K562 (cell line): ENCODE measurements at regions not wholly inside any gene's neighbourhood (a gene's known extent, or its start where the extent isn't known, plus 50 kb on each side); places are given as distances from the start of the nearest gene placed in this dataset.

Experiments used
- ATAC-seq: fragments of 200-7000 bp; cut with Tn5 transposase; 3 replicates; pipeline ENCODE4 v1.9.1; 2020; ENCODE audit warnings: moderate library complexity
- BruUV-seq: library from RNA; stranded (reverse); fragments of 400-500 nt; replicated peaks from 2 replicates; lab custom pipeline; 2021; lab: Mats Ljungman, UMichigan
- CTCF ChIA-PET: fragments of 300-600 bp; formaldehyde crosslinking; extraction: SDS; loops from one replicate; lab custom pipeline; 2021; ENCODE audit warnings: low intra/inter-chr PET ratio; lab: Yijun Ruan, JAX
- POLR2A ChIA-PET: fragments of 300-600, 350-650 bp; sonication (Branson Sonifier 250); formaldehyde crosslinking; extraction: SDS; loops from one replicate; lab custom pipeline; 2021; ENCODE audit warnings: antibody characterized with exemption, inconsistent platforms; lab: Yijun Ruan, JAX
- DNase-seq, 4 experiments: peaks; one replicate each; pipeline versions ENCODE4 v3.0.0 to v3.0.0-alpha.2; 2011 to 2018; ENCODE audit warnings: low spot score in 3 of 4, mixed read lengths in 3 of 4; ENCODE audit errors: extremely low read depth in 1 of 4
- FAIRE-seq: peaks from 2 replicates; lab custom pipeline; 2011; peaks lifted over from hg19 to GRCh38; lab: Jason Lieb, UNC
- H2AFZ ChIP-seq: 2 replicates; pipeline ENCODE4 v1.6.0; 2011; ENCODE audit warnings: low read depth, low read length, control low read depth, inconsistent platforms
- H3K27ac ChIP-seq: fragments of 200-600 bp; 3 replicates; pipeline ENCODE4 v1.8.0; 2011; ENCODE audit warnings: low read depth, mild to moderate bottlenecking, control low read depth, inconsistent platforms, low read length, moderate library complexity, mixed read lengths; ENCODE audit errors: extremely low read depth
- H3K27me3 ChIP-seq, 2 experiments: fragments of 300-600 bp in 1 of 2; 2 replicates in 1 of 2; 3 replicates in 1 of 2; pipeline versions ENCODE4 v1.6.0 to v1.8.0; 2011; ENCODE audit warnings: inconsistent platforms in 2 of 2, low read length in 2 of 2, mild to moderate bottlenecking in 1 of 2, mixed read lengths in 1 of 2, moderate library complexity in 1 of 2; ENCODE audit not compliant: control insufficient read depth in 2 of 2, insufficient read depth in 2 of 2
- H3K36me3 ChIP-seq: fragments of 300-600 bp; 3 replicates; pipeline ENCODE4 v1.8.0; 2011; ENCODE audit warnings: mild to moderate bottlenecking, low read length, inconsistent platforms; ENCODE audit not compliant: control insufficient read depth, insufficient read depth
- H3K4me1 ChIP-seq, 2 experiments: fragments of 200-600 bp in 1 of 2; replicated peaks in 1 of 2; 2 replicates in 1 of 2; 3 replicates in 1 of 2; pipeline versions ENCODE4 v1.5.1 to v1.8.0; 2011; ENCODE audit warnings: inconsistent platforms in 2 of 2, low read length in 2 of 2, mild to moderate bottlenecking in 1 of 2, mixed read lengths in 1 of 2, moderate library complexity in 1 of 2; ENCODE audit not compliant: control insufficient read depth in 2 of 2, insufficient read depth in 2 of 2
- H3K4me2 ChIP-seq: 2 replicates; pipeline ENCODE4 v1.6.1; 2011; ENCODE audit warnings: low read length, control low read depth, inconsistent platforms, mixed read lengths; ENCODE audit not compliant: insufficient read depth
- H3K4me3 ChIP-seq: fragments of 200-600 bp; sonication (generic), shearing (Covaris generic); 2 replicates; pipeline ENCODE4 v1.5.1; 2016; ENCODE audit warnings: control low read depth, inconsistent platforms
- H3K79me2 ChIP-seq: fragments of 200-600 bp; 3 replicates; pipeline ENCODE4 v1.8.0; 2011; ENCODE audit warnings: low read length, inconsistent platforms; ENCODE audit not compliant: control insufficient read depth, insufficient read depth
- H3K9ac ChIP-seq, 2 experiments: 2 replicates each; pipeline versions ENCODE4 v1.6.0 to v1.6.1; 2011; ENCODE audit warnings: low read depth in 2 of 2, low read length in 2 of 2, control low read depth in 1 of 2, inconsistent platforms in 1 of 2, mild to moderate bottlenecking in 1 of 2, mixed read lengths in 1 of 2; ENCODE audit not compliant: insufficient read depth in 1 of 2
- H3K9me1 ChIP-seq: one replicate; pipeline ENCODE4 v1.6.0; 2011; ENCODE audit warnings: inconsistent platforms, mild to moderate bottlenecking, low read length, moderate library complexity; ENCODE audit not compliant: control insufficient read depth, insufficient read depth
- H3K9me3 ChIP-seq: replicated peaks from 2 replicates; pipeline ENCODE4 v1.5.1; 2011; ENCODE audit warnings: low read depth, low read length, inconsistent platforms; ENCODE audit not compliant: control insufficient read depth, insufficient read depth
- H4K20me1 ChIP-seq: replicated peaks from 2 replicates; pipeline ENCODE4 v1.6.1; 2011; ENCODE audit warnings: low read length, inconsistent platforms, mixed read lengths; ENCODE audit not compliant: control insufficient read depth, insufficient read depth
- ARHGAP35 ChIP-seq: fragments of 450-650 bp; IDR thresholded peaks from 2 replicates; pipeline ENCODE4 v1.6.1; 2018; ENCODE audit not compliant: partially characterized antibody
- MTA1 ChIP-seq: fragments of 450-650 bp; IDR thresholded peaks from 2 replicates; pipeline ENCODE4 v1.6.1; 2017; ENCODE audit warnings: borderline replicate concordance
- NRF1 ChIP-seq, 2 experiments: fragments of 450-650 bp; IDR thresholded peaks in 1 of 2; conservative IDR thresholded peaks in 1 of 2; 2 replicates each; pipeline ENCODE4 v1.6.1; 2014; ENCODE audit warnings: mild to moderate bottlenecking in 2 of 2
- RFX5 ChIP-seq: IDR thresholded peaks from 2 replicates; pipeline ENCODE4 v1.6.1; 2011; ENCODE audit warnings: low read depth, mild to moderate bottlenecking, improper control_type of control experiment, low read length
- THRB ChIP-seq: fragments of 450-650 bp; formaldehyde crosslinking; conservative IDR thresholded peaks from 2 replicates; pipeline ENCODE4 v1.4.0; 2022; ENCODE audit warnings: mild to moderate bottlenecking, missing genetic modification characterization
- ZNF589 ChIP-seq: fragments of 200-800 bp; sonication (Bioruptor generic); IDR thresholded peaks from 2 replicates; pipeline ENCODE4 v1.6.1; 2016; ENCODE audit warnings: low read depth, missing genetic modification characterization, missing compliant biosample characterization
- WGBS: fragments of 100-300 bp; shearing (Covaris generic); methylation state at CpG from one replicate; pipeline ENCODE4 v1.1.6; 2016; ENCODE audit warnings: low coverage, mixed read lengths; ENCODE audit not compliant: insufficient coverage; ENCODE audit errors: missing lambda C conversion rate; 5-methylcytosine and 5-hydroxymethylcytosine counted together
- in situ Hi-C: fragments of 300-500 bp; cut with MboI; formaldehyde crosslinking; loops from 4 replicates; pipeline ENCODE4 v1.15.0; 2018; ENCODE audit warnings: inconsistent platforms, mixed read lengths
- intact Hi-C: fragments of 100-400 bp; cut with micrococcal nuclease; formaldehyde crosslinking; loops from 2 replicates; pipeline ENCODE4 v1.14.2; 2022
- TF ChIP-seq, protein P1 (sequence below), 2 experiments: fragments of 150-350 bp in 1 of 2; IDR thresholded peaks; 2 replicates each; pipeline ENCODE4 v1.6.1; 2012 to 2016; ENCODE audit warnings: low read depth in 2 of 2, low read length in 2 of 2, mild to moderate bottlenecking in 1 of 2, moderate library complexity in 1 of 2
- TF ChIP-seq, protein P2 (sequence below): fragments of 250-450 bp; sonication (Bioruptor Pico); IDR thresholded peaks from 2 replicates; pipeline ENCODE4 v1.4.0; 2020; ENCODE audit warnings: mild to moderate bottlenecking

- H4K20me1 ChIP-seq, result no peaks in the 10 kb centered on the region
- H3K9me1 ChIP-seq, result no peaks in the 10 kb centered on the region
- no peak overlapping the region for H3K4me3 ChIP-seq
- BruUV-seq, result no TSS peak
- no peak for TF ChIP-seq ARHGAP35
- TF ChIP-seq THRB, result no peak
- no peak for TF ChIP-seq MTA1
- TF ChIP-seq, protein P1, sequence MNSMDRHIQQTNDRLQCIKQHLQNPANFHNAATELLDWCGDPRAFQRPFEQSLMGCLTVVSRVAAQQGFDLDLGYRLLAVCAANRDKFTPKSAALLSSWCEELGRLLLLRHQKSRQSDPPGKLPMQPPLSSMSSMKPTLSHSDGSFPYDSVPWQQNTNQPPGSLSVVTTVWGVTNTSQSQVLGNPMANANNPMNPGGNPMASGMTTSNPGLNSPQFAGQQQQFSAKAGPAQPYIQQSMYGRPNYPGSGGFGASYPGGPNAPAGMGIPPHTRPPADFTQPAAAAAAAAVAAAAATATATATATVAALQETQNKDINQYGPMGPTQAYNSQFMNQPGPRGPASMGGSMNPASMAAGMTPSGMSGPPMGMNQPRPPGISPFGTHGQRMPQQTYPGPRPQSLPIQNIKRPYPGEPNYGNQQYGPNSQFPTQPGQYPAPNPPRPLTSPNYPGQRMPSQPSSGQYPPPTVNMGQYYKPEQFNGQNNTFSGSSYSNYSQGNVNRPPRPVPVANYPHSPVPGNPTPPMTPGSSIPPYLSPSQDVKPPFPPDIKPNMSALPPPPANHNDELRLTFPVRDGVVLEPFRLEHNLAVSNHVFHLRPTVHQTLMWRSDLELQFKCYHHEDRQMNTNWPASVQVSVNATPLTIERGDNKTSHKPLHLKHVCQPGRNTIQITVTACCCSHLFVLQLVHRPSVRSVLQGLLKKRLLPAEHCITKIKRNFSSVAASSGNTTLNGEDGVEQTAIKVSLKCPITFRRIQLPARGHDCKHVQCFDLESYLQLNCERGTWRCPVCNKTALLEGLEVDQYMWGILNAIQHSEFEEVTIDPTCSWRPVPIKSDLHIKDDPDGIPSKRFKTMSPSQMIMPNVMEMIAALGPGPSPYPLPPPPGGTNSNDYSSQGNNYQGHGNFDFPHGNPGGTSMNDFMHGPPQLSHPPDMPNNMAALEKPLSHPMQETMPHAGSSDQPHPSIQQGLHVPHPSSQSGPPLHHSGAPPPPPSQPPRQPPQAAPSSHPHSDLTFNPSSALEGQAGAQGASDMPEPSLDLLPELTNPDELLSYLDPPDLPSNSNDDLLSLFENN (IDR thresholded peaks at IDR 0.05; ENCODE audit: low read depth in 2 of 2, low read length in 2 of 2), result no peak
- TF ChIP-seq NRF1 (conservative IDR thresholded peaks at IDR 0.05 in 1 of 2, IDR thresholded peaks at IDR 0.05 in 1 of 2), result 0 out of 4 replicates have a peak, but pooled peaks of 1 of the 2 experiments have one; percentile 21
- TF ChIP-seq, protein P2, sequence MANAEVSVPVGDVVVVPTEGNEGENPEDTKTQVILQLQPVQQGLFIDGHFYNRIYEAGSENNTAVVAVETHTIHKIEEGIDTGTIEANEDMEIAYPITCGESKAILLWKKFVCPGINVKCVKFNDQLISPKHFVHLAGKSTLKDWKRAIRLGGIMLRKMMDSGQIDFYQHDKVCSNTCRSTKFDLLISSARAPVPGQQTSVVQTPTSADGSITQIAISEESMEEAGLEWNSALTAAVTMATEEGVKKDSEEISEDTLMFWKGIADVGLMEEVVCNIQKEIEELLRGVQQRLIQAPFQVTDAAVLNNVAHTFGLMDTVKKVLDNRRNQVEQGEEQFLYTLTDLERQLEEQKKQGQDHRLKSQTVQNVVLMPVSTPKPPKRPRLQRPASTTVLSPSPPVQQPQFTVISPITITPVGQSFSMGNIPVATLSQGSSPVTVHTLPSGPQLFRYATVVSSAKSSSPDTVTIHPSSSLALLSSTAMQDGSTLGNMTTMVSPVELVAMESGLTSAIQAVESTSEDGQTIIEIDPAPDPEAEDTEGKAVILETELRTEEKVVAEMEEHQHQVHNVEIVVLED, result no peak
- no peak for TF ChIP-seq RFX5
- no peak for TF ChIP-seq ZNF589 (CRISPR knock-in tag)
- intact Hi-C loops, result no loop called here
- H3K36me3 ChIP-seq, result no peaks in the 10 kb centered on the region
- ATAC-seq (no peak), DNase-seq (no peak), FAIRE-seq (no peak)
- H3K9ac ChIP-seq, result no peak overlapping the region
- CTCF ChIA-PET, result no interaction called here
- WGBS, result 9% methylated on average over 11 of the region's 12 CpGs
- H3K9me3 ChIP-seq, result no peaks in the 10 kb centered on the region
- no peak overlapping the region for H3K4me2 ChIP-seq
- no peaks in the 10 kb centered on the region; a peak in 1 of 5 replicates for H3K27me3 ChIP-seq
- H3K4me1 ChIP-seq, result no peaks in the 10 kb centered on the region; a peak in 1 of 5 replicates
- in situ Hi-C loops, result no loop called here
- no peak overlapping the region for H3K27ac ChIP-seq
- POLR2A ChIA-PET, result no interaction called here
- H2AFZ ChIP-seq, result no peak overlapping the region
- H3K79me2 ChIP-seq, result no peaks in the 10 kb centered on the region
Measured at GRCh38 chr22:27149921-27150543, 492.6 kb downstream of the MIAT start.
